ENCODE measurements at regions not wholly inside any gene's neighbourhood (a gene's known extent, or its start where the extent isn't known, plus 50 kb on each side); places are given as distances from the start of the nearest gene placed in this dataset.

- H3K4me3 ChIP-seq (ENCODE audit: low read depth, low read length), result no peak overlapping the region
- TF ChIP-seq CTCF (IDR thresholded peaks at IDR 0.05; ENCODE audit: borderline replicate concordance, insufficient read depth, low read depth, low read length), result no peak
Observed at GRCh38 chr16:58820411-58820810, 86.3 kb upstream of the GOT2 start.

GRCh38 chr16:58815181-58815888, 81.2 kb upstream of the GOT2 start:
- TF ChIP-seq CTCF (IDR thresholded peaks at IDR 0.05; ENCODE audit: borderline replicate concordance, insufficient read depth, low read depth, low read length), result no peak
- no peak overlapping the region for H3K4me3 ChIP-seq (ENCODE audit: low read depth, low read length)

- no peak overlapping the region for H3K4me3 ChIP-seq (ENCODE audit: low read depth, low read length)
- peak; percentile 77 for TF ChIP-seq CTCF (IDR thresholded peaks at IDR 0.05; ENCODE audit: borderline replicate concordance, insufficient read depth, low read depth, low read length)
Observed at GRCh38 chr16:58814348-58814801, 80.3 kb upstream of the GOT2 start.

DNA sequence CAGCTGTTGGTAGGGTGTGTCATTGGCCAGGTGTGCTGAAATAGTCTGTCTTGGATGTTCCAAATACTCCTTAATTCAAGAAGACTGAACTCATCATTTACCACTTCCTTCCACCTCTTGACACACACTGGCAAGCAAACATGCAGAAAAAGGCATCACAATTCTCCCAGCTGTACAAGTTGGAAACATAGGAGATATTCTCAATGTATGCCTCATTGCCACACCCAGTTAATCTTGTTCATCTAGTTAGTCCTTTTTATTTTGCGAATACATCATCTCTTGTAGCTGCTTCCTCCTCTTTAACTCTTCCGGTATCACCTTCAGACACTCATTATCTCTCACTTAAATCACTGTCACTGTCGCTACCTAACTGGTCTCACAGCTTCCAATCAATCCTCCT, 75.1 kb upstream of the GOT2 start:
- no peak overlapping the region for H3K4me3 ChIP-seq (ENCODE audit: low read depth, low read length)
- no peak for TF ChIP-seq CTCF (IDR thresholded peaks at IDR 0.05; ENCODE audit: borderline replicate concordance, insufficient read depth, low read depth, low read length)

DNA sequence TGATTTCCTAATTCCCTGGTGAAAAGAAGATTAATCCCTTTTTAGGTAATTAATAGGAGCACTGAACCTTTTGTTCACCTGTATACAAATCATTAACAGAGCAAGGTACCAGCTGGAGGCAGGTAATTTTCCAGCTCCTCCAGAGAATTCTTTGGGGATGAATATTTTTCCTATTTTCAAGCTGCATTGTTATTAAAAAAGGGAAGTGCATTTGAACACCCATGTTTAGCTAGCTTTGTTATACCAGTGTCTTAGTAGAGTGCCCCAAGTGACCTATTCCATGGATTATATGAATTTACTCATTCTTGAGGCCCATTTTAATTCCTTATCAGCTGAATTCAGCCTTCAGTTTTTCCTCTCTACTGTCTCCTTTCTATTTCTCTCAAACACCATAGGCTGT, 73.2 kb upstream of the GOT2 start:
- no peak for TF ChIP-seq CTCF (IDR thresholded peaks at IDR 0.05; ENCODE audit: borderline replicate concordance, insufficient read depth, low read depth, low read length)

DNA sequence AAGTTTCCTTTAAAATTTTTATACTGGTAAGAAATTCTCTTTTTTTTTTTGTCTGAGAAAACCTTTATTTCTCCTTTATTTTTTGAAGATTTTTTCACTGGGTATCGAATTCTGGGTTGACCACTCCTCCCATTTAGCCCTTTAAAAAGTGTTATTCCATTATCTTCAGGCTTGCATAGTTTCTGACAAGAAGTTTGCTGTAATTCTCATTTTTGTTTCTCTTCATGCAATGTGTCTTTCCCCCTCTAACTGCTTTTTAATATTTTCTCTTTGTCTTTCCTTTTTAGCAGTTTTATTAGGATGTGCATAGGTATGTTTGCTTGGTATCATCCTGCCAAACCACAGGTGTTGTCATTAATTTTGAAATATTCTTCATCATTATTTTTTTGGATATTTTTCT, 67.7 kb upstream of the GOT2 start:
- no peak for TF ChIP-seq CTCF (IDR thresholded peaks at IDR 0.05; ENCODE audit: borderline replicate concordance, insufficient read depth, low read depth, low read length)
- H3K4me3 ChIP-seq (ENCODE audit: low read depth, low read length), result no peak overlapping the region

More for the DNA sequence above, 73.2 kb upstream of the GOT2 start:
- H3K4me3 ChIP-seq (ENCODE audit: low read depth, low read length), result no peak overlapping the region

DNA sequence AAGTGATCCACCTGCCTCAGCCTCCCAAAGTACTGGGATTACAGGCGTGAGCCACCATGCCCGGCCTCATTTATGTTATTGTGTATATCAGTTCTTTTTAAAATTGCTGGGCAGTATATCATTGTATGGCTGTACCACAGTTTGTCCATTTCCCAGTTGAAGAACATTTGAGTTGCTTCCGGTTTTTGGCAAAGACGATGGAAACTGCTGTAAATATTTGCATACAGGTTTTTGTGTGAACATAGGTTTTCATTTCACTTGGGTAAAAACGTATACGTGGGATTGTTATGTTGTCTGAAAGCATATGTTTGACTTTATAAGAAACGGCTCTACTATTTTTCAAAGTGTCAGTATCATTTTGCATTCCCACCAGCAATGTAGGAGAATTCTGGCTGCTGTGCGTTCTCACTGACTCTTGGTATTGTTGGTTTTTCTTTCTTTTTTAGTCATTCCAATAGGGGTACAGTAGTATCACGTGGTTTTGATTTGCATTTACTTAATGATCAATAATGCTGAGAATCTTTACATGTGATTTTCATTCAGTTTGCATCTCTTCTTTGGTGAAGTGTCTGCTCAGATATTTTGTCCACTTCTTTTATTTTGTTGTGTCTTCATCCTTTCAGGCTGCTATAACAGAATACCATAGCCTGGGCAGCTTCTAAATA, 63.2 kb upstream of the GOT2 start:
- no peak for TF ChIP-seq CTCF (IDR thresholded peaks at IDR 0.05; ENCODE audit: borderline replicate concordance, insufficient read depth, low read depth, low read length)
- H3K4me3 ChIP-seq (ENCODE audit: low read depth, low read length), result no peak overlapping the region
